Activated CD4-positive, alpha-beta T cell treated with anti-CD3 and anti-CD28 coated beads for 36 hours (primary cell): ENCODE measurements at regions not wholly inside any gene's neighbourhood (a gene's known extent, or its start where the extent isn't known, plus 50 kb on each side); places are given as distances from the start of the nearest gene placed in this dataset.
A peak's percentile ranks its signal among the peaks of the same experiment; 100 is the strongest.

ENCODE experiments used
- ATAC-seq: fragments of 200-7000 bp; cut with Tn5 transposase; one replicate; pipeline ENCODE4 v1.10.0; 2021; ENCODE audit warnings: mild to moderate bottlenecking, moderate library complexity
- CTCF ChIA-PET: fragments of 350-600 bp; sonication (Branson Sonifier 250); formaldehyde crosslinking; loops from one replicate; lab custom pipeline; 2021; ENCODE audit warnings: antibody characterized with exemption; lab: Charles Lee
- POLR2A ChIA-PET: fragments of 350-600 bp; sonication (Branson Sonifier 250); formaldehyde crosslinking; loops from one replicate; lab custom pipeline; 2021; ENCODE audit warnings: antibody characterized with exemption, inconsistent platforms; lab: Charles Lee
- DNase-seq: peaks from one replicate; pipeline ENCODE4 v3.0.0-alpha.2; 2020
- H3K27ac Mint-ChIP-seq: one replicate; pipeline ENCODE4 v1.8.0; 2021; ENCODE audit warnings: mixed read lengths
- H3K27me3 Mint-ChIP-seq: one replicate; pipeline ENCODE4 v1.8.0; 2021; ENCODE audit warnings: mixed read lengths
- H3K36me3 Mint-ChIP-seq: one replicate; pipeline ENCODE4 v1.8.0; 2021; ENCODE audit warnings: low read depth, mixed read lengths
- H3K4me1 Mint-ChIP-seq: one replicate; pipeline ENCODE4 v1.8.0; 2021; ENCODE audit warnings: mixed read lengths
- H3K4me3 Mint-ChIP-seq: one replicate; pipeline ENCODE4 v1.8.0; 2021; ENCODE audit warnings: mild to moderate bottlenecking, moderate library complexity, mixed read lengths
- H3K9me3 Mint-ChIP-seq: one replicate; pipeline ENCODE4 v1.8.0; 2021; ENCODE audit warnings: low read depth, mixed read lengths
- intact Hi-C, 2 experiments: fragments of 100-400 bp; cut with DNase I in 1 of 2; cut with micrococcal nuclease in 1 of 2; formaldehyde crosslinking; loops; one replicate each; pipeline versions ENCODE4 v1.14.2 to v1.15.1; 2022 to 2024; cut with DNase I, micrococcal nuclease

- H3K27me3 Mint-ChIP-seq, result no peaks in the 10 kb centered on the region
- ChIA-PET POLR2A (no interaction called here), CTCF (no interaction called here)
- intact Hi-C loops, result no loop called here
- H3K4me1 Mint-ChIP-seq, result no peaks in the 10 kb centered on the region
- DNase-seq (no peak), ATAC-seq (no peak)
- no peak overlapping the region for H3K27ac Mint-ChIP-seq
- no peak overlapping the region for H3K4me3 Mint-ChIP-seq
- H3K36me3 Mint-ChIP-seq, result no peaks in the 10 kb centered on the region
- no peaks in the 10 kb centered on the region for H3K9me3 Mint-ChIP-seq
These were observed 128.3 kb upstream of the FSIP2 start for GRCh38 chr2:185610301-185610700.

- Mint-ChIP-seq H3K9me3 (peaks cover 2% of the 10 kb centered on the region), H3K36me3 (no peaks in the 10 kb centered on the region), H3K27ac (no peak overlapping the region), H3K4me3 (no peak overlapping the region), H3K27me3 (no peaks in the 10 kb centered on the region), H3K4me1 (no peaks in the 10 kb centered on the region)
- intact Hi-C loops, result no loop called here
- ATAC-seq (no peak), DNase-seq (no peak)
- CTCF ChIA-PET, result interaction anchor here (2.1 kb wide), 1 partner anchor 11 kb away, joined by 4 read pairs; no protein-coding TSS in a partner anchor
- POLR2A ChIA-PET, result no interaction called here
These were observed 120.0 kb upstream of the FSIP2 start for GRCh38 chr2:185618625-185619024.

- no peak overlapping the region for H3K27ac Mint-ChIP-seq
- no peak overlapping the region for H3K4me3 Mint-ChIP-seq
- ChIA-PET POLR2A (no interaction called here), CTCF (interaction anchor here (1.2 kb wide), 1 partner anchor 9 kb away, joined by 5 read pairs; no protein-coding TSS in a partner anchor)
- DNase-seq (no peak), ATAC-seq (no peak)
- no peaks in the 10 kb centered on the region for H3K4me1 Mint-ChIP-seq
- intact Hi-C loops, result no loop called here
- no peaks in the 10 kb centered on the region for H3K36me3 Mint-ChIP-seq
- no peaks in the 10 kb centered on the region for H3K9me3 Mint-ChIP-seq
- H3K27me3 Mint-ChIP-seq, result no peaks in the 10 kb centered on the region
These were observed 113.0 kb upstream of the FSIP2 start for GRCh38 chr2:185625604-185626003.

GRCh38 chr2:185628985-185629384, 109.6 kb upstream of the FSIP2 start:
- intact Hi-C loops, result no loop called here
- no peak for ATAC-seq

GRCh38 chr2:185633621-185634020, 105.0 kb upstream of the FSIP2 start:
- no peaks in the 10 kb centered on the region for H3K4me1 Mint-ChIP-seq
- no peaks in the 10 kb centered on the region for H3K27me3 Mint-ChIP-seq
- H3K9me3 Mint-ChIP-seq, result no peaks in the 10 kb centered on the region
- H3K4me3 Mint-ChIP-seq, result no peak overlapping the region
- DNase-seq (no peak), ATAC-seq (no peak)
- no peak overlapping the region for H3K27ac Mint-ChIP-seq
- POLR2A ChIA-PET, result no interaction called here
- H3K36me3 Mint-ChIP-seq, result no peaks in the 10 kb centered on the region
- intact Hi-C loops, result no loop called here
- CTCF ChIA-PET, result no interaction called here

More at GRCh38 chr2:185628985-185629384, 109.6 kb upstream of the FSIP2 start:
- no peak overlapping the region for H3K27ac Mint-ChIP-seq
- no peak overlapping the region for H3K4me3 Mint-ChIP-seq
- no peaks in the 10 kb centered on the region for H3K9me3 Mint-ChIP-seq
- H3K27me3 Mint-ChIP-seq, result no peaks in the 10 kb centered on the region
- H3K4me1 Mint-ChIP-seq, result no peaks in the 10 kb centered on the region
- ChIA-PET POLR2A (no interaction called here), CTCF (interaction anchor here (0.6 to 0.7 kb wide), 3 partner anchors 10 to 1136 kb away, joined by 3 to 4 read pairs (median 3); no protein-coding TSS in a partner anchor)
- peak; percentile 25 for DNase-seq
- H3K36me3 Mint-ChIP-seq, result no peaks in the 10 kb centered on the region

- POLR2A ChIA-PET, result no interaction called here
- no peak overlapping the region for H3K27ac Mint-ChIP-seq
- no peak overlapping the region for H3K4me3 Mint-ChIP-seq
- CTCF ChIA-PET, result no interaction called here
- H3K27me3 Mint-ChIP-seq, result no peaks in the 10 kb centered on the region
- no peaks in the 10 kb centered on the region for H3K9me3 Mint-ChIP-seq
- H3K4me1 Mint-ChIP-seq, result no peaks in the 10 kb centered on the region
- ATAC-seq, result no peak
- H3K36me3 Mint-ChIP-seq, result no peaks in the 10 kb centered on the region
- intact Hi-C loops, result no loop called here
- DNase-seq, result no peak
These were observed 99.8 kb upstream of the FSIP2 start for GRCh38 chr2:185638771-185639170.

GRCh38 chr2:185640588-185640987, 98.0 kb upstream of the FSIP2 start:
- ChIA-PET CTCF (no interaction called here), POLR2A (no interaction called here)
- ATAC-seq, result no peak
- Mint-ChIP-seq H3K27ac (no peak overlapping the region), H3K9me3 (no peaks in the 10 kb centered on the region), H3K36me3 (no peaks in the 10 kb centered on the region), H3K27me3 (no peaks in the 10 kb centered on the region), H3K4me3 (no peak overlapping the region), H3K4me1 (no peaks in the 10 kb centered on the region)
- DNase-seq, result no peak
- intact Hi-C loops, result no loop called here

- no peak for DNase-seq
- H3K4me1 Mint-ChIP-seq, result no peaks in the 10 kb centered on the region
- no peak overlapping the region for H3K27ac Mint-ChIP-seq
- H3K4me3 Mint-ChIP-seq, result no peak overlapping the region
- ATAC-seq, result no peak
- H3K9me3 Mint-ChIP-seq, result no peaks in the 10 kb centered on the region
- intact Hi-C loops, result no loop called here
- CTCF ChIA-PET, result no interaction called here
- POLR2A ChIA-PET, result no interaction called here
- H3K27me3 Mint-ChIP-seq, result no peaks in the 10 kb centered on the region
- no peaks in the 10 kb centered on the region for H3K36me3 Mint-ChIP-seq
These were observed 95.2 kb upstream of the FSIP2 start for GRCh38 chr2:185643434-185643833.

- Mint-ChIP-seq H3K27ac (no peak overlapping the region), H3K4me1 (no peaks in the 10 kb centered on the region), H3K9me3 (no peaks in the 10 kb centered on the region), H3K36me3 (no peaks in the 10 kb centered on the region), H3K4me3 (no peak overlapping the region), H3K27me3 (no peaks in the 10 kb centered on the region)
- DNase-seq, result no peak
- POLR2A ChIA-PET, result no interaction called here
- CTCF ChIA-PET, result no interaction called here
- no peak for ATAC-seq
- intact Hi-C loops, result no loop called here
These were observed 93.8 kb upstream of the FSIP2 start for GRCh38 chr2:185644828-185645227.

GRCh38 chr2:185645529-185645928, 93.1 kb upstream of the FSIP2 start:
- intact Hi-C loops, result no loop called here
- ATAC-seq, result no peak
- Mint-ChIP-seq H3K4me3 (no peak overlapping the region), H3K36me3 (no peaks in the 10 kb centered on the region), H3K4me1 (no peaks in the 10 kb centered on the region), H3K27ac (no peak overlapping the region), H3K9me3 (no peaks in the 10 kb centered on the region), H3K27me3 (no peaks in the 10 kb centered on the region)
- no peak for DNase-seq
- CTCF ChIA-PET, result no interaction called here
- POLR2A ChIA-PET, result no interaction called here

GRCh38 chr2:185658750-185659149, 79.9 kb upstream of the FSIP2 start:
- ChIA-PET POLR2A (no interaction called here), CTCF (no interaction called here)
- H3K27me3 Mint-ChIP-seq, result no peaks in the 10 kb centered on the region
- no peaks in the 10 kb centered on the region for H3K4me1 Mint-ChIP-seq
- no peaks in the 10 kb centered on the region for H3K9me3 Mint-ChIP-seq
- intact Hi-C loops, result no loop called here
- no peak overlapping the region for H3K27ac Mint-ChIP-seq
- H3K36me3 Mint-ChIP-seq, result no peaks in the 10 kb centered on the region
- no peak for DNase-seq
- no peak for ATAC-seq
- no peak overlapping the region for H3K4me3 Mint-ChIP-seq

- Mint-ChIP-seq H3K27me3 (no peaks in the 10 kb centered on the region), H3K27ac (no peak overlapping the region), H3K4me1 (no peaks in the 10 kb centered on the region), H3K9me3 (no peaks in the 10 kb centered on the region), H3K36me3 (no peaks in the 10 kb centered on the region), H3K4me3 (no peak overlapping the region)
- ChIA-PET CTCF (no interaction called here), POLR2A (no interaction called here)
- intact Hi-C loops, result no loop called here
- DNase-seq (no peak), ATAC-seq (no peak)
These were observed 74.8 kb upstream of the FSIP2 start for GRCh38 chr2:185663811-185664210.

- no peak for DNase-seq
- no peaks in the 10 kb centered on the region for H3K4me1 Mint-ChIP-seq
- H3K9me3 Mint-ChIP-seq, result no peaks in the 10 kb centered on the region
- no peaks in the 10 kb centered on the region for H3K36me3 Mint-ChIP-seq
- intact Hi-C loops, result no loop called here
- no peak overlapping the region for H3K27ac Mint-ChIP-seq
- ChIA-PET CTCF (interaction anchor here (0.8 kb wide), 1 partner anchor 636 kb away, joined by 3 read pairs; no protein-coding TSS in a partner anchor), POLR2A (no interaction called here)
- H3K27me3 Mint-ChIP-seq, result no peaks in the 10 kb centered on the region
- no peak for ATAC-seq
- H3K4me3 Mint-ChIP-seq, result no peak overlapping the region
These were observed 74.2 kb upstream of the FSIP2 start for GRCh38 chr2:185664384-185664783.
